ENCODE measurements at regions not wholly inside any gene's neighbourhood (a gene's known extent, or its start where the extent isn't known, plus 50 kb on each side); places are given as distances from the start of the nearest gene placed in this dataset.

DNA sequence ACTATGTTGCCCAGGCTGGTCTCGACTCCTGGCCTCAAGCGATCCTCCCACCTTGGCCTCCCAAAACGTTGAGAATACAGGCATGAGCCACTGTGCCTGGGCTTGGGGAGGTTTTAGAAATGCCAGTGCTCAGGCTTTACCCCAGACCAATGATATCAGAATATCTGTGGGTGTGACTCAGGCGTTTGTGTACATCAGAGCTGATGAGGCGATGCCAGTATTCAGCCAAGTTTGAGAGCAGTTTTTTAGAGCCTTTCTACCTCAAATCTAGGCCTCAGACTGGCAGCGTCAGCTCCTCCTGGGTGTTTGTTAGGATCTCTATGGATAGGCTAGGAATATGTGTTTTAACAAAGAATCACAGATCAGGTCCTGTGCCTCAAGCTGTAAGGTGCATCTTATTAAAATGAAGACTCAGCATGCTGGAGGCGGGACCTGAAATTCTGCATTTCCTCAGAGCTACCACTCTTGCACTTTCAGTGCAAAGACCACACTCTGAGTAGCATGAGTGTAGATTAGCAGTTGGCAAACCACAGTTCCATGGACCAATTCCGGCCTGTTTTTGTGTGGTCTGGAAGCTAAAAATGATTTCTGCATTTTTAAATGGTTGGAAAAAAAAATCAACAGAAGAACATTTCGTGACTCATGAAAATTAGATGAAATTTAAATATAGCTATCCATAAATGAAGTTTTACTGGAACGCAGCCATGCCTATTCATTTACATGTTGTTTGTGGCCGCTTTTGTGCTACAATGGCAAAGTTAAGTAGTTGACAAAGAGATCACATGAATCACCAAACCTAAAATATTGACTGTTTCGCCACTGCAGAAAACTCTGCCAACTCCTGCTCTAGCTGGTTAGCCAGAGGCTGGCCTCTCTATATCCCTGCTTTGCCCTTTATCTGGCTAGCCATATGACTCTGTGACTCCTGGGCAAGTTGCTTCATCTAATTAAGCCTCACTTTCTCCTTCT is 92.2 kb downstream of the KLF4 start:
- TF ChIP-seq, protein P1, sequence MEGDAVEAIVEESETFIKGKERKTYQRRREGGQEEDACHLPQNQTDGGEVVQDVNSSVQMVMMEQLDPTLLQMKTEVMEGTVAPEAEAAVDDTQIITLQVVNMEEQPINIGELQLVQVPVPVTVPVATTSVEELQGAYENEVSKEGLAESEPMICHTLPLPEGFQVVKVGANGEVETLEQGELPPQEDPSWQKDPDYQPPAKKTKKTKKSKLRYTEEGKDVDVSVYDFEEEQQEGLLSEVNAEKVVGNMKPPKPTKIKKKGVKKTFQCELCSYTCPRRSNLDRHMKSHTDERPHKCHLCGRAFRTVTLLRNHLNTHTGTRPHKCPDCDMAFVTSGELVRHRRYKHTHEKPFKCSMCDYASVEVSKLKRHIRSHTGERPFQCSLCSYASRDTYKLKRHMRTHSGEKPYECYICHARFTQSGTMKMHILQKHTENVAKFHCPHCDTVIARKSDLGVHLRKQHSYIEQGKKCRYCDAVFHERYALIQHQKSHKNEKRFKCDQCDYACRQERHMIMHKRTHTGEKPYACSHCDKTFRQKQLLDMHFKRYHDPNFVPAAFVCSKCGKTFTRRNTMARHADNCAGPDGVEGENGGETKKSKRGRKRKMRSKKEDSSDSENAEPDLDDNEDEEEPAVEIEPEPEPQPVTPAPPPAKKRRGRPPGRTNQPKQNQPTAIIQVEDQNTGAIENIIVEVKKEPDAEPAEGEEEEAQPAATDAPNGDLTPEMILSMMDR (IDR thresholded peaks at IDR 0.05): no peak
- no peaks in the 10 kb centered on the region for H3K9me3 ChIP-seq (ENCODE audit: control insufficient read depth in 1 of 2, insufficient read depth in 1 of 2, low read length in 2 of 2)
- Mint-ChIP-seq H3K27me3 (peaks cover under 1% of the 10 kb centered on the region), H3K4me3 (no peak overlapping the region), H3K27ac (no peak overlapping the region), H3K4me1 (ENCODE audit: low read depth) (no peaks in the 10 kb centered on the region), H3K36me3 (ENCODE audit: low read depth) (no peaks in the 10 kb centered on the region), H3K9me3 (peaks cover 4% of the 10 kb centered on the region)
- POLR2A ChIA-PET: interaction anchor here (1.6 kb wide), 1 partner anchor 19 kb away, joined by 3 read pairs; no protein-coding TSS in a partner anchor
- no peak for DNase-seq
- H3K36me3 ChIP-seq (ENCODE audit: insufficient read depth, low read length): no peaks in the 10 kb centered on the region
- no peaks in the 10 kb centered on the region for H3K4me1 ChIP-seq (ENCODE audit: insufficient read depth, low read length)
- ATAC-seq (ENCODE audit: poor library complexity): no peak
- intact Hi-C loops (cut with DNase I, micrococcal nuclease): no loop called here
- H3K27ac ChIP-seq (ENCODE audit: low read depth in 1 of 2, low read length in 2 of 2): no peak overlapping the region
- CTCF ChIA-PET: no interaction called here
- no peaks in the 10 kb centered on the region for H3K27me3 ChIP-seq (ENCODE audit: control insufficient read depth in 1 of 2, insufficient read depth in 2 of 2, low read length in 2 of 2)
- no peak overlapping the region for H3K4me3 ChIP-seq (ENCODE audit: low read length)

DNA sequence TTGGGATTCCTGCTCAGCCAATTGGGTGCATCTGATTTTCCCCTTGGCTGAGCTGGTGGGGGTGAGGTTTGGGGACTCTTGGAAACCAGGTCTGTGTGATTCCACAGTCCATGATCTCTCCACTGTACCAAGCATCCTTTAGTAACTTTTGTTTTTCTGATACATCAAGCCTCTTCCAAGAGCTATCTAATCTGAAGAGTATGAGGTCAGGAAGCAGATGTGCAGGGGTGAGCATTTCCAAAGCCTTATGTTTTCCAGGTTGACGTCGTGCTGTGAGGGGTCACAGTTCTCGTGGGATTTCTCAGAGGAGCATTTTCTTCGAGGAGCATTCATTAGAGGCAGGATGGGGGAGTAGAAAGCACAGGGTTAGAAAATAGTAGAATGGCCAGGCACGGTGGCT is 95.3 kb downstream of the KLF4 start:
- ChIA-PET POLR2A (no interaction called here), CTCF (no interaction called here)
- peaks cover 16% of the 10 kb centered on the region for H3K27me3 Mint-ChIP-seq

DNA sequence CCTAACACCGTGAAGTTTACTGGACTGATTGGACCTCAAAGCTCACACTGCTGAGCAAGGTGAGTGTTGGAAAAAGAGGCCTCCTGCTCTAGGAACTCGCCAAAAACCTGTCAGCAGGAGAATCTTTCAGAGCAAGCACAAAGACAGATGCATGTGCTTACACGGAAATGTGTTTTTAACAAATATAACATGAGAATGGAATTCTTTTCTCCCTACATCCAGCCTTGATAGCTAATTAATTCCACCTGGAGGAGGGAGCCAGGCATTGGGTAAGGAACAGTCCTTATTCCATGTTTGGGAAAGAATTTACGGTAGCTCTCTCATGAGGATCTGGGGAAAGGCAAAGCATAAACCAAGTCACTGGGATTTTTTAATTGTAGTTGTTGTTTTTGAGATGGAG is 98.8 kb downstream of the KLF4 start:
- H3K4me3 ChIP-seq (ENCODE audit: low read length): no peak overlapping the region
- no peak overlapping the region for H3K4me3 Mint-ChIP-seq
- POLR2A ChIA-PET: no interaction called here
- no peaks in the 10 kb centered on the region for H3K27me3 ChIP-seq (ENCODE audit: control insufficient read depth in 1 of 2, insufficient read depth in 2 of 2, low read length in 2 of 2)
- H3K4me1 ChIP-seq (ENCODE audit: insufficient read depth, low read length): no peaks in the 10 kb centered on the region
- H3K27ac ChIP-seq (ENCODE audit: low read depth in 1 of 2, low read length in 2 of 2): no peak overlapping the region
- H3K27ac Mint-ChIP-seq: no peak overlapping the region
- DNase-seq (no peak), ATAC-seq (ENCODE audit: poor library complexity) (no peak)
- intact Hi-C loops (cut with DNase I, micrococcal nuclease): no loop called here
- no peaks in the 10 kb centered on the region for H3K36me3 Mint-ChIP-seq (ENCODE audit: low read depth)
- no peaks in the 10 kb centered on the region for H3K9me3 ChIP-seq (ENCODE audit: control insufficient read depth in 1 of 2, insufficient read depth in 1 of 2, low read length in 2 of 2)
- no peaks in the 10 kb centered on the region for H3K9me3 Mint-ChIP-seq
- peaks cover 16% of the 10 kb centered on the region for H3K27me3 Mint-ChIP-seq
- TF ChIP-seq, protein P1 (IDR thresholded peaks at IDR 0.05): no peak
- no peaks in the 10 kb centered on the region for H3K4me1 Mint-ChIP-seq (ENCODE audit: low read depth)
- CTCF ChIA-PET: no interaction called here
- no peaks in the 10 kb centered on the region for H3K36me3 ChIP-seq (ENCODE audit: insufficient read depth, low read length)

More for the DNA sequence above, 95.3 kb downstream of the KLF4 start:
- Mint-ChIP-seq H3K4me3 (no peak overlapping the region), H3K9me3 (no peaks in the 10 kb centered on the region), H3K27ac (no peak overlapping the region), H3K4me1 (ENCODE audit: low read depth) (no peaks in the 10 kb centered on the region), H3K36me3 (ENCODE audit: low read depth) (no peaks in the 10 kb centered on the region)
- Histone ChIP-seq H3K36me3 (ENCODE audit: insufficient read depth, low read length) (no peaks in the 10 kb centered on the region), H3K9me3 (ENCODE audit: control insufficient read depth in 1 of 2, insufficient read depth in 1 of 2, low read length in 2 of 2) (no peaks in the 10 kb centered on the region), H3K4me3 (ENCODE audit: low read length) (no peak overlapping the region), H3K27me3 (ENCODE audit: control insufficient read depth in 1 of 2, insufficient read depth in 2 of 2, low read length in 2 of 2) (no peaks in the 10 kb centered on the region), H3K4me1 (ENCODE audit: insufficient read depth, low read length) (no peaks in the 10 kb centered on the region), H3K27ac (ENCODE audit: low read depth in 1 of 2, low read length in 2 of 2) (no peak overlapping the region)
- TF ChIP-seq, protein P1 (IDR thresholded peaks at IDR 0.05): no peak
- ATAC-seq (ENCODE audit: poor library complexity) (no peak), DNase-seq (no peak)
- intact Hi-C loops (cut with DNase I, micrococcal nuclease): no loop called here
